Erythroblast (primary cell): ENCODE measurements at regions not wholly inside any gene's neighbourhood (a gene's known extent, or its start where the extent isn't known, plus 50 kb on each side); places are given as distances from the start of the nearest gene placed in this dataset.

ENCODE experiments used
- GATA1 ChIP-seq: IDR thresholded peaks from 2 replicates; pipeline ENCODE4 v1.6.1; 2011; ENCODE audit warnings: low read depth, mild to moderate bottlenecking, control low read depth, low read length, moderate library complexity
- POLR2A ChIP-seq: IDR thresholded peaks from 2 replicates; pipeline ENCODE4 v1.6.1; 2011; ENCODE audit warnings: mild to moderate bottlenecking, low read length

DNA sequence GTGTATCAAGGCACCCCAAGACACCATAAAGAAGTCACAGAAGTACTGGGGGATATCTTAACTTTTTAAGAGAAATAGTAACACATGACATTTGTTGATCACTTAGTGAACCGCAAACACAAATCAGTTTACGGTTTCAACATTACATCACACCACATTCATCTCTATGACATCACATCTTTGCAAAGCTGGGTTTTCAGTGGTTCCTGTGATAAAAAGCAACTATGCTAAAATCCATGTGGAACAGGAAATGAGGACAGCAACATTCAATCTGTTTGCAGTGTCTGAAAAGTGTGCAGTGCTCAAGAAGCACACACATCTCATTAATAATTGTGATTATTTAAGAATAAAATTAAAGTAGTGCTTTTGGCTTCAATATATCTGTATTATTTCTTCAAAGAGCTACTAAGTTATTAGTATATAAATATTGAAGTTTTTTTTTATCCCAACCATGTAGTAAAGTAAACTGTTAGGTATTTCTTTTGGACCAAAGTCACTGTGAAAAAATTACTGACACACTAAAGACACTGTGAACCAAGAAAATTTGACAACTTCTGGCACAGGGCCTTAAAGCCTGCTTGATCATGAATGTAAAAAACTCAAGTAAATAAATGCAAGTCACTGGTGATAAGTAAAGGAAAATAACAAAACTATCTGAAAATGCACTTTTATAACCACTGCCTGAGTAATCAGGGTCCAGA is 156.0 kb upstream of the SOX6 start:
- TF ChIP-seq POLR2A (no peak), GATA1 (no peak)
